K562 (cell line): ENCODE measurements at regions not wholly inside any gene's neighbourhood (a gene's known extent, or its start where the extent isn't known, plus 50 kb on each side); places are given as distances from the start of the nearest gene placed in this dataset.

ENCODE experiments used
- ATAC-seq: fragments of 200-7000 bp; cut with Tn5 transposase; 3 replicates; pipeline ENCODE4 v1.9.1; 2020; ENCODE audit warnings: moderate library complexity
- BruUV-seq: library from RNA; stranded (reverse); fragments of 400-500 nt; replicated peaks from 2 replicates; lab custom pipeline; 2021; lab: Mats Ljungman, UMichigan
- CTCF ChIA-PET: fragments of 300-600 bp; formaldehyde crosslinking; extraction: SDS; loops from one replicate; lab custom pipeline; 2021; ENCODE audit warnings: low intra/inter-chr PET ratio; lab: Yijun Ruan, JAX
- POLR2A ChIA-PET: fragments of 300-600, 350-650 bp; sonication (Branson Sonifier 250); formaldehyde crosslinking; extraction: SDS; loops from one replicate; lab custom pipeline; 2021; ENCODE audit warnings: antibody characterized with exemption, inconsistent platforms; lab: Yijun Ruan, JAX
- DNase-seq, 4 experiments: peaks; one replicate each; pipeline versions ENCODE4 v3.0.0 to v3.0.0-alpha.2; 2011 to 2018; ENCODE audit warnings: low spot score in 3 of 4, mixed read lengths in 3 of 4; ENCODE audit errors: extremely low read depth in 1 of 4
- FAIRE-seq: peaks from 2 replicates; lab custom pipeline; 2011; peaks lifted over from hg19 to GRCh38; lab: Jason Lieb, UNC
- H2AFZ ChIP-seq: 2 replicates; pipeline ENCODE4 v1.6.0; 2011; ENCODE audit warnings: low read depth, low read length, control low read depth, inconsistent platforms
- H3K27ac ChIP-seq: fragments of 200-600 bp; 3 replicates; pipeline ENCODE4 v1.8.0; 2011; ENCODE audit warnings: low read depth, mild to moderate bottlenecking, control low read depth, inconsistent platforms, low read length, moderate library complexity, mixed read lengths; ENCODE audit errors: extremely low read depth
- H3K27me3 ChIP-seq, 2 experiments: fragments of 300-600 bp in 1 of 2; 2 replicates in 1 of 2; 3 replicates in 1 of 2; pipeline versions ENCODE4 v1.6.0 to v1.8.0; 2011; ENCODE audit warnings: inconsistent platforms in 2 of 2, low read length in 2 of 2, mild to moderate bottlenecking in 1 of 2, mixed read lengths in 1 of 2, moderate library complexity in 1 of 2; ENCODE audit not compliant: control insufficient read depth in 2 of 2, insufficient read depth in 2 of 2
- H3K36me3 ChIP-seq: fragments of 300-600 bp; 3 replicates; pipeline ENCODE4 v1.8.0; 2011; ENCODE audit warnings: mild to moderate bottlenecking, low read length, inconsistent platforms; ENCODE audit not compliant: control insufficient read depth, insufficient read depth
- H3K4me1 ChIP-seq, 2 experiments: fragments of 200-600 bp in 1 of 2; replicated peaks in 1 of 2; 2 replicates in 1 of 2; 3 replicates in 1 of 2; pipeline versions ENCODE4 v1.5.1 to v1.8.0; 2011; ENCODE audit warnings: inconsistent platforms in 2 of 2, low read length in 2 of 2, mild to moderate bottlenecking in 1 of 2, mixed read lengths in 1 of 2, moderate library complexity in 1 of 2; ENCODE audit not compliant: control insufficient read depth in 2 of 2, insufficient read depth in 2 of 2
- H3K4me2 ChIP-seq: 2 replicates; pipeline ENCODE4 v1.6.1; 2011; ENCODE audit warnings: low read length, control low read depth, inconsistent platforms, mixed read lengths; ENCODE audit not compliant: insufficient read depth
- H3K4me3 ChIP-seq: fragments of 200-600 bp; sonication (generic), shearing (Covaris generic); 2 replicates; pipeline ENCODE4 v1.5.1; 2016; ENCODE audit warnings: control low read depth, inconsistent platforms
- H3K79me2 ChIP-seq: fragments of 200-600 bp; 3 replicates; pipeline ENCODE4 v1.8.0; 2011; ENCODE audit warnings: low read length, inconsistent platforms; ENCODE audit not compliant: control insufficient read depth, insufficient read depth
- H3K9ac ChIP-seq, 2 experiments: 2 replicates each; pipeline versions ENCODE4 v1.6.0 to v1.6.1; 2011; ENCODE audit warnings: low read depth in 2 of 2, low read length in 2 of 2, control low read depth in 1 of 2, inconsistent platforms in 1 of 2, mild to moderate bottlenecking in 1 of 2, mixed read lengths in 1 of 2; ENCODE audit not compliant: insufficient read depth in 1 of 2
- H3K9me1 ChIP-seq: one replicate; pipeline ENCODE4 v1.6.0; 2011; ENCODE audit warnings: inconsistent platforms, mild to moderate bottlenecking, low read length, moderate library complexity; ENCODE audit not compliant: control insufficient read depth, insufficient read depth
- H3K9me3 ChIP-seq: replicated peaks from 2 replicates; pipeline ENCODE4 v1.5.1; 2011; ENCODE audit warnings: low read depth, low read length, inconsistent platforms; ENCODE audit not compliant: control insufficient read depth, insufficient read depth
- H4K20me1 ChIP-seq: replicated peaks from 2 replicates; pipeline ENCODE4 v1.6.1; 2011; ENCODE audit warnings: low read length, inconsistent platforms, mixed read lengths; ENCODE audit not compliant: control insufficient read depth, insufficient read depth
- BHLHE40 ChIP-seq: IDR thresholded peaks from 2 replicates; pipeline ENCODE4 v1.6.1; 2011; ENCODE audit warnings: low read length, improper control_type of control experiment
- CTCFL ChIP-seq: IDR thresholded peaks from 2 replicates; pipeline ENCODE4 v1.6.1; 2011; ENCODE audit warnings: borderline replicate concordance, low read depth, mild to moderate bottlenecking, moderate library complexity, low read length; ENCODE audit not compliant: insufficient read depth, poor library complexity, severe bottlenecking
- PCBP1 ChIP-seq: fragments of 200-400 bp; formaldehyde crosslinking; IDR thresholded peaks from 2 replicates; pipeline ENCODE4 v1.6.1; 2018; ENCODE audit warnings: mild to moderate bottlenecking, low read depth, low read length; ENCODE audit not compliant: poor library complexity, severe bottlenecking
- ZNF318 ChIP-seq, 2 experiments: fragments of 450-650 bp; IDR thresholded peaks; 2 replicates each; pipeline ENCODE4 v1.6.1; 2016; ENCODE audit warnings: mild to moderate bottlenecking in 2 of 2, borderline replicate concordance in 1 of 2, low read depth in 1 of 2, moderate library complexity in 1 of 2
- WGBS: fragments of 100-300 bp; shearing (Covaris generic); methylation state at CpG from one replicate; pipeline ENCODE4 v1.1.6; 2016; ENCODE audit warnings: low coverage, mixed read lengths; ENCODE audit not compliant: insufficient coverage; ENCODE audit errors: missing lambda C conversion rate; 5-methylcytosine and 5-hydroxymethylcytosine counted together
- in situ Hi-C: fragments of 300-500 bp; cut with MboI; formaldehyde crosslinking; loops from 4 replicates; pipeline ENCODE4 v1.15.0; 2018; ENCODE audit warnings: inconsistent platforms, mixed read lengths
- intact Hi-C: fragments of 100-400 bp; cut with micrococcal nuclease; formaldehyde crosslinking; loops from 2 replicates; pipeline ENCODE4 v1.14.2; 2022
- TF ChIP-seq, protein P1 (sequence below): sonication (generic); formaldehyde crosslinking; IDR thresholded peaks from 2 replicates; pipeline ENCODE4 v1.8.0; 2023; ENCODE audit warnings: mild to moderate bottlenecking, missing genetic modification reagents

DNA sequence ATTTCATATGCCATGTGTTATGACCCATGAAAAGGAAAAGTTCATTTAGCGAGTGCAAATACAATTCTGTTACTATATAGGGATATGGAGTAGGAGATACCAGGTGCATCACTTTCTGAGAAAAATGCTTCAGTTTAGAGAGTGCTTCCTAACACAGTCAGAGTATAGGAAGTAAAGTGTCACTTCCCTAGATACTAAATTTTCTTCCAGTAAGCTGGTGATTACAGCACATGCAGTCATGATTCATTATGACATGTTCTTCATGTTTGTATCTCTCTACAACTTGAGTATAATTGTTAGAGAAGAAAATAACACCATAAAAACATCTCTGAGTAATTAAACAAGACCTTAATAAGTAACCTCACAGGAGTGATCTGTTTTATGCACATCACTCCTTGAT is 837.0 kb downstream of the DNAH5 start (continued):
- TF ChIP-seq, protein P1, sequence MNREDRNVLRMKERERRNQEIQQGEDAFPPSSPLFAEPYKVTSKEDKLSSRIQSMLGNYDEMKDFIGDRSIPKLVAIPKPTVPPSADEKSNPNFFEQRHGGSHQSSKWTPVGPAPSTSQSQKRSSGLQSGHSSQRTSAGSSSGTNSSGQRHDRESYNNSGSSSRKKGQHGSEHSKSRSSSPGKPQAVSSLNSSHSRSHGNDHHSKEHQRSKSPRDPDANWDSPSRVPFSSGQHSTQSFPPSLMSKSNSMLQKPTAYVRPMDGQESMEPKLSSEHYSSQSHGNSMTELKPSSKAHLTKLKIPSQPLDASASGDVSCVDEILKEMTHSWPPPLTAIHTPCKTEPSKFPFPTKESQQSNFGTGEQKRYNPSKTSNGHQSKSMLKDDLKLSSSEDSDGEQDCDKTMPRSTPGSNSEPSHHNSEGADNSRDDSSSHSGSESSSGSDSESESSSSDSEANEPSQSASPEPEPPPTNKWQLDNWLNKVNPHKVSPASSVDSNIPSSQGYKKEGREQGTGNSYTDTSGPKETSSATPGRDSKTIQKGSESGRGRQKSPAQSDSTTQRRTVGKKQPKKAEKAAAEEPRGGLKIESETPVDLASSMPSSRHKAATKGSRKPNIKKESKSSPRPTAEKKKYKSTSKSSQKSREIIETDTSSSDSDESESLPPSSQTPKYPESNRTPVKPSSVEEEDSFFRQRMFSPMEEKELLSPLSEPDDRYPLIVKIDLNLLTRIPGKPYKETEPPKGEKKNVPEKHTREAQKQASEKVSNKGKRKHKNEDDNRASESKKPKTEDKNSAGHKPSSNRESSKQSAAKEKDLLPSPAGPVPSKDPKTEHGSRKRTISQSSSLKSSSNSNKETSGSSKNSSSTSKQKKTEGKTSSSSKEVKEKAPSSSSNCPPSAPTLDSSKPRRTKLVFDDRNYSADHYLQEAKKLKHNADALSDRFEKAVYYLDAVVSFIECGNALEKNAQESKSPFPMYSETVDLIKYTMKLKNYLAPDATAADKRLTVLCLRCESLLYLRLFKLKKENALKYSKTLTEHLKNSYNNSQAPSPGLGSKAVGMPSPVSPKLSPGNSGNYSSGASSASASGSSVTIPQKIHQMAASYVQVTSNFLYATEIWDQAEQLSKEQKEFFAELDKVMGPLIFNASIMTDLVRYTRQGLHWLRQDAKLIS = no peak
- TF ChIP-seq PCBP1 = no peak

DNA sequence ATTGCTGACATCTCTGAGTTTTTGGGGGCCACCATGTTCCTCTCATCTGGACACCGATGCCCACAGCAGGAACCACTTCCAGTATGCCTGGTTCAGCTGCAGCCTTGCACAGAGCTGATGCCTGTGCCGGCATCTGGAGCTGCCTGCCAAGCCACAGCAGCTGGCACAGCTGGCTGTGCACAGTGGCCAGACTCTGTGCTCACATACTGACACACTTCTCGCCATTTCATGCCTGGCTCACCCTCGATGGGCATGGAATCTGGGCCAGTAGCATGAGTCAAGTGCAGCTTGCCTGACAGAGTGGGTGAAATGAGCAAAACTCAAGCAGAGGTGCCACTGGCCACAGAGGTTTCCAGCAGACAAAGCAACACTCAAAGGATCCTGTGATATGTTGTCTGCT is 863.4 kb downstream of the DNAH5 start:
- H3K9me3 ChIP-seq = no peaks in the 10 kb centered on the region; the same call in 1 of the 2 replicates
- no peak for TF ChIP-seq ZNF318 (IDR thresholded peaks at IDR 0.05; ENCODE audit: borderline replicate concordance in 1 of 2, low read depth in 1 of 2)
- TF ChIP-seq CTCFL = no peak
- no peak for TF ChIP-seq BHLHE40

More for the DNA sequence above, 863.4 kb downstream of the DNAH5 start:
- Histone ChIP-seq H3K79me2 (no peaks in the 10 kb centered on the region), H3K4me3 (no peak overlapping the region), H3K27me3 (no peaks in the 10 kb centered on the region), H3K9ac (no peak overlapping the region), H3K9me1 (no peaks in the 10 kb centered on the region), H3K27ac (no peak overlapping the region), H3K4me2 (no peak overlapping the region), H2AFZ (no peak overlapping the region), H3K4me1 (no peaks in the 10 kb centered on the region), H3K36me3 (no peaks in the 10 kb centered on the region), H4K20me1 (no peaks in the 10 kb centered on the region)
- no peak for ATAC-seq
- 3% methylated on average over 4 of the region's 4 CpGs for WGBS
- in situ Hi-C loops (no loop called here), intact Hi-C loops (no loop called here)
- DNase-seq = no peak
- FAIRE-seq = no peak
- POLR2A ChIA-PET = interaction anchor here (0.5 kb wide), 1 partner anchor 1348 kb away, joined by 3 read pairs; no protein-coding TSS in a partner anchor
- CTCF ChIA-PET = no interaction called here
- BruUV-seq = no TSS peak
